ENCODE measurements at regions not wholly inside any gene's neighbourhood (a gene's known extent, or its start where the extent isn't known, plus 50 kb on each side); places are given as distances from the start of the nearest gene placed in this dataset.

DNA sequence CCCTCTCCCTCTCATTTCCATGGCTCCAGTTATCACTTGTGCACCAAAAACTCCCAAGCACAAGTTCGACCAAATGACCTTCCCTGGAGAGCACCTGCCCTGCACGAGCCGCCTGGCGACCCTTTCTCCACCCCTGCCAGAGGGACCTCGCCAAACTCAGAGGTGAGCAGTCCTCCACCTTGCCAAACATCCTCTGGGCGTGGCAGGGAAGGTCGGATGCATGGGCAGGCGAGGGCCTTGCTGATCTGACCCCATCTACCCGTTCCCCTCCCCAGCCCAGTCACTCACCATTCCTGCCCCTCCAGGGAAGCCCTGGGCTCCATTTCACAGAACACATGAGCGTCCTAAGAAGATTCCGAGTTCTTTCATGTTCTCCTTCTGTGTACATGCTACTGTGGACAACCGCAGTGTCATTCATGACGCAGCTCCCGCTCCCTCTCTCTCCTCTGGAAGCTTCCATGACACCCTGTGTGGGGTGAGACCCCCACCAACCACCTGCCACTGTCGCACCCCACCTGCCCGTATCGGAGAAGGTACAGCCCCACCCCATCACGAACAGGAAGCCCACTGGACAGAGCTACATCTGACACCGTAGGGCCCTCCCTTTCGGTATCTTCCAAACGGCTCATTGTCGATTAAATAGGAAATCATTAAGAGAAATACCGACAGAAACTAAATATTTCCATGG lies 104.3 kb downstream of the DACT2 start:
- no peaks in the 10 kb centered on the region; the same call in 1 of the 2 replicates for H4K20me1 ChIP-seq (ENCODE audit: insufficient read depth, low read length)
- TF ChIP-seq EZH2phosphoT487 (IDR thresholded peaks at IDR 0.05; ENCODE audit: borderline replicate concordance, low read depth, low read length) = no peak
- TF ChIP-seq, protein P1, sequence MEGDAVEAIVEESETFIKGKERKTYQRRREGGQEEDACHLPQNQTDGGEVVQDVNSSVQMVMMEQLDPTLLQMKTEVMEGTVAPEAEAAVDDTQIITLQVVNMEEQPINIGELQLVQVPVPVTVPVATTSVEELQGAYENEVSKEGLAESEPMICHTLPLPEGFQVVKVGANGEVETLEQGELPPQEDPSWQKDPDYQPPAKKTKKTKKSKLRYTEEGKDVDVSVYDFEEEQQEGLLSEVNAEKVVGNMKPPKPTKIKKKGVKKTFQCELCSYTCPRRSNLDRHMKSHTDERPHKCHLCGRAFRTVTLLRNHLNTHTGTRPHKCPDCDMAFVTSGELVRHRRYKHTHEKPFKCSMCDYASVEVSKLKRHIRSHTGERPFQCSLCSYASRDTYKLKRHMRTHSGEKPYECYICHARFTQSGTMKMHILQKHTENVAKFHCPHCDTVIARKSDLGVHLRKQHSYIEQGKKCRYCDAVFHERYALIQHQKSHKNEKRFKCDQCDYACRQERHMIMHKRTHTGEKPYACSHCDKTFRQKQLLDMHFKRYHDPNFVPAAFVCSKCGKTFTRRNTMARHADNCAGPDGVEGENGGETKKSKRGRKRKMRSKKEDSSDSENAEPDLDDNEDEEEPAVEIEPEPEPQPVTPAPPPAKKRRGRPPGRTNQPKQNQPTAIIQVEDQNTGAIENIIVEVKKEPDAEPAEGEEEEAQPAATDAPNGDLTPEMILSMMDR (conservative IDR thresholded peaks at IDR 0.05; ENCODE audit: low read length) = no peak
- no peaks in the 10 kb centered on the region for H3K79me2 ChIP-seq (ENCODE audit: insufficient read depth, low read depth, low read length)
- H3K4me2 ChIP-seq (ENCODE audit: low read length) = no peak overlapping the region
- no peaks in the 10 kb centered on the region for H3K4me1 ChIP-seq (ENCODE audit: insufficient read depth, low read length, poor library complexity, severe bottlenecking)
- intact Hi-C loops (cut with micrococcal nuclease; ENCODE audit: unreplicated experiment) = no loop called here
- ChIA-PET POLR2A (no interaction called here), CTCF (ENCODE audit: unreplicated experiment) (no interaction called here)
- H3K9me2 ChIP-seq (ENCODE audit: insufficient read depth, low read length) = no peaks in the 10 kb centered on the region
- no TSS peak for BruUV-seq (replicated peaks)
- no peak overlapping the region for H3K4me3 ChIP-seq (ENCODE audit: low read depth, low read length, poor library complexity, severe bottlenecking)
- no peak overlapping the region for H2AFZ ChIP-seq (ENCODE audit: low read length)
- H3K36me3 ChIP-seq (ENCODE audit: insufficient read depth, low read length) = no peaks in the 10 kb centered on the region
- H3K27ac ChIP-seq (ENCODE audit: low read depth, low read length, poor library complexity, severe bottlenecking) = no peak overlapping the region
- no peak for DNase-seq (ENCODE audit: low spot score)
- H3K9me3 ChIP-seq (ENCODE audit: low read length) = no peaks in the 10 kb centered on the region

DNA sequence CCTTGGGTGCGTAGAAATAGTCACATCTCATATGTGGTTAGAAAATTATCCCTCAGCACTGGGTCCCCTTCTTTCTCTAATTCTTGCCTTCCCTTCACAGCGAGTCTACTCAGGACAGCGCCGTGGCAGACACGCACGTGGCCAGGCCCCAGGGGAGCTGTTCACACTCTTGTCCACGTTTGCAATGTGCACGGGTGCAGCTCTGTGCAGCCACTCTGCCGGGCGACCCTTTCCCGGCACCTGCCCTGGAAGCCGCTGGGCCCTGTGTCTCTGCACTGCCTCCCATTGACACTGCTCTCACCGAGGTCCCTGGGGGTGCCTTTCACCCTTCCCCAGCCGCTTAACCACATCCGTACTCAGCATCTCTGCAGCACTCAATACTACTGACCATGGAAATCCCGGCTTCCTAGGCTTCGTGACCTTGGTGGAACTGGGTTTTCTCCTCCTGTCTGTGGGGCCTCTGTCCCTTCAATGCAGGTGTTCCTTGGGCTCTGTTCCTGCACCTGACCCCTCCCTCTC lies 104.9 kb downstream of the DACT2 start:
- H3K36me3 ChIP-seq (ENCODE audit: insufficient read depth, low read length) = no peaks in the 10 kb centered on the region
- TF ChIP-seq EZH2phosphoT487 (IDR thresholded peaks at IDR 0.05; ENCODE audit: borderline replicate concordance, low read depth, low read length) = no peak
- TF ChIP-seq, protein P1 (conservative IDR thresholded peaks at IDR 0.05; ENCODE audit: low read length) = no peak
- no peak overlapping the region for H3K4me3 ChIP-seq (ENCODE audit: low read depth, low read length, poor library complexity, severe bottlenecking)
- ChIA-PET POLR2A (no interaction called here), CTCF (ENCODE audit: unreplicated experiment) (no interaction called here)
- no peak overlapping the region for H2AFZ ChIP-seq (ENCODE audit: low read length)
- BruUV-seq (replicated peaks) = no TSS peak
- H3K4me2 ChIP-seq (ENCODE audit: low read length) = no peak overlapping the region
- H3K79me2 ChIP-seq (ENCODE audit: insufficient read depth, low read depth, low read length) = no peaks in the 10 kb centered on the region
- H3K4me1 ChIP-seq (ENCODE audit: insufficient read depth, low read length, poor library complexity, severe bottlenecking) = no peaks in the 10 kb centered on the region
- intact Hi-C loops (cut with micrococcal nuclease; ENCODE audit: unreplicated experiment) = no loop called here
- no peaks in the 10 kb centered on the region; the same call in 1 of the 2 replicates for H4K20me1 ChIP-seq (ENCODE audit: insufficient read depth, low read length)
- DNase-seq (ENCODE audit: low spot score) = no peak
- no peaks in the 10 kb centered on the region for H3K9me3 ChIP-seq (ENCODE audit: low read length)
- no peaks in the 10 kb centered on the region for H3K9me2 ChIP-seq (ENCODE audit: insufficient read depth, low read length)
- H3K27ac ChIP-seq (ENCODE audit: low read depth, low read length, poor library complexity, severe bottlenecking) = no peak overlapping the region

DNA sequence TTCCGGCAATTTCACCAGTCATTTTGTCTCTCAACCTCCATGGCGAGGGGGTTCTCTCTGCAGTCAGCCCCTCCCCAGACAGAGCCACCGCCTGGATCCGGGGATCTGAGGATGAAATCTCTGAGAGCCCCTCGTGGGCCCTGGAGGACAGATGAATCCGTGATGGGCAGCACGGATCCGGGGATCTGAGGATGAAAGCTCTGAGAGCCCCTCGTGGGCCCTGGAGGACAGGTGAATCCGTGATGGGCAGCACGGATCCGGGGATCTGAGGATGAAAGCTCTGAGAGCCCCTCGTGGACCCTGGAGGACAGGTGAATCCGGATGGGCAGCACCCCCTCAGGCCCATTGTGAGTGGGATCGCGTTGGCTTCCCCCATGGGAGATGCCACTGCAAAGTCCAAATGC lies 106.5 kb downstream of the DACT2 start:
- no peak for DNase-seq (ENCODE audit: low spot score)
- Histone ChIP-seq H4K20me1 (ENCODE audit: insufficient read depth, low read length) (no peaks in the 10 kb centered on the region; the same call in 1 of the 2 replicates), H3K36me3 (ENCODE audit: insufficient read depth, low read length) (no peaks in the 10 kb centered on the region), H3K4me3 (ENCODE audit: low read depth, low read length, poor library complexity, severe bottlenecking) (no peak overlapping the region), H3K4me2 (ENCODE audit: low read length) (no peak overlapping the region), H3K27ac (ENCODE audit: low read depth, low read length, poor library complexity, severe bottlenecking) (no peak overlapping the region), H2AFZ (ENCODE audit: low read length) (no peak overlapping the region), H3K9me2 (ENCODE audit: insufficient read depth, low read length) (no peaks in the 10 kb centered on the region), H3K9me3 (ENCODE audit: low read length) (no peaks in the 10 kb centered on the region), H3K4me1 (ENCODE audit: insufficient read depth, low read length, poor library complexity, severe bottlenecking) (no peaks in the 10 kb centered on the region), H3K79me2 (ENCODE audit: insufficient read depth, low read depth, low read length) (no peaks in the 10 kb centered on the region)
- ChIA-PET POLR2A (no interaction called here), CTCF (ENCODE audit: unreplicated experiment) (no interaction called here)
- no TSS peak for BruUV-seq (replicated peaks)
- intact Hi-C loops (cut with micrococcal nuclease; ENCODE audit: unreplicated experiment) = no loop called here
- no peak for TF ChIP-seq EZH2phosphoT487 (IDR thresholded peaks at IDR 0.05; ENCODE audit: borderline replicate concordance, low read depth, low read length)
- TF ChIP-seq, protein P1 (conservative IDR thresholded peaks at IDR 0.05; ENCODE audit: low read length) = no peak
